ENCODE measurements at regions not wholly inside any gene's neighbourhood (a gene's known extent, or its start where the extent isn't known, plus 50 kb on each side); places are given as distances from the start of the nearest gene placed in this dataset.
A peak's percentile ranks its signal among the peaks of the same experiment; 100 is the strongest.
"Not testable (repeated sequence)": the region's sequence is repeated elsewhere in the genome, so short reads cannot be mapped to it uniquely, and the experiment has no call there.

DNA sequence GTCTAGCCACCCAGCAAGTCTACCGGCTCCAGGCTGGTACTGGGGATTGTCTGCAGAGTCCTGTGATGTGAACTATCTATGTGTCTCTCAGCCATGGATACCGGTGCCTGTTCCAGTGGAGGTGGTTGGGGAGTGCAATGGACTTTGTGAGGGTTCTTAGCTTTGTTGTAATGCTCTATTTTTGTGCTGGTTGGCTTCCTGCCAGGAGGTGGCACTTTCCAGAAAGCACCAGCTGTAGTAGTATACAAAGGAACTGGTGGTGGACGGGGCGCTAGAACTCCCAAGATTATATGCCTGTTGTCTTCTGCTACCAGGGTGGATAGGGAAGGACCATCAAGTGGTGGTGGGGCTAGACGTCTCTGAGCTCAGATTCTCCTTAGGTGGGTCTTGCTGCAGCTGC is 306.4 kb upstream of the POF1B start:
- Histone ChIP-seq H3K4me1 (ENCODE audit: low read length) (no peaks in the 10 kb centered on the region), H3K36me3 (replicated peaks; ENCODE audit: low read depth, low read length) (no peaks in the 10 kb centered on the region), H3K27me3 (ENCODE audit: low read depth, low read length) (no peaks in the 10 kb centered on the region), H3K9me3 (ENCODE audit: insufficient read depth, low read length) (no peaks in the 10 kb centered on the region), H4K20me1 (ENCODE audit: insufficient read depth, low read length) (no peaks in the 10 kb centered on the region), H3K79me2 (ENCODE audit: low read length) (no peaks in the 10 kb centered on the region), H2AFZ (ENCODE audit: low read depth, low read length) (no peak overlapping the region), H3K9ac (ENCODE audit: low read length) (no peak overlapping the region), H3K4me2 (ENCODE audit: low read length) (no peak overlapping the region), H3K4me3 (ENCODE audit: low read length) (no peak overlapping the region), H3K27ac (ENCODE audit: low read length) (no peak overlapping the region)
- TF ChIP-seq EZH2phosphoT487 (IDR thresholded peaks at IDR 0.05; ENCODE audit: low read depth), result no peak

DNA sequence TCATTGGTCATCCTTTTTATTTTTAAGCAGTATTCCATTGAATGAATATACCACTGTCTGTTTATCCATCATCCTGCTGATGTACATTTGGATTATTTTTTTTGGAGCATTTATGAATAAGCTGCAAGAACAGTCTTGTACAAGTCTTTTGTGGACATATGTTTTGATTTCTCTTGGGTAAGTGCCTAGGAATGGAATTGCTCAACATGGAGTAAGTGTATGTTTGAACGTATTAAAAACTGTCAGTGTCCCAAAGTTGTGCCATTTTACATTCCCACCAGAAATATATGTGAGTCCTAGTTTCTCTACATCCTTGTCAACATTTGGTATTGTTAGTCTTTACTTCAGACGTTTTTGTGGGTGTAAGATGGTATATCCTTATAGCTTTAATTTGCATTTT is 287.0 kb upstream of the POF1B start:
- TF ChIP-seq EZH2phosphoT487 (IDR thresholded peaks at IDR 0.05; ENCODE audit: low read depth), result no peak
- TF ChIP-seq, protein P1, sequence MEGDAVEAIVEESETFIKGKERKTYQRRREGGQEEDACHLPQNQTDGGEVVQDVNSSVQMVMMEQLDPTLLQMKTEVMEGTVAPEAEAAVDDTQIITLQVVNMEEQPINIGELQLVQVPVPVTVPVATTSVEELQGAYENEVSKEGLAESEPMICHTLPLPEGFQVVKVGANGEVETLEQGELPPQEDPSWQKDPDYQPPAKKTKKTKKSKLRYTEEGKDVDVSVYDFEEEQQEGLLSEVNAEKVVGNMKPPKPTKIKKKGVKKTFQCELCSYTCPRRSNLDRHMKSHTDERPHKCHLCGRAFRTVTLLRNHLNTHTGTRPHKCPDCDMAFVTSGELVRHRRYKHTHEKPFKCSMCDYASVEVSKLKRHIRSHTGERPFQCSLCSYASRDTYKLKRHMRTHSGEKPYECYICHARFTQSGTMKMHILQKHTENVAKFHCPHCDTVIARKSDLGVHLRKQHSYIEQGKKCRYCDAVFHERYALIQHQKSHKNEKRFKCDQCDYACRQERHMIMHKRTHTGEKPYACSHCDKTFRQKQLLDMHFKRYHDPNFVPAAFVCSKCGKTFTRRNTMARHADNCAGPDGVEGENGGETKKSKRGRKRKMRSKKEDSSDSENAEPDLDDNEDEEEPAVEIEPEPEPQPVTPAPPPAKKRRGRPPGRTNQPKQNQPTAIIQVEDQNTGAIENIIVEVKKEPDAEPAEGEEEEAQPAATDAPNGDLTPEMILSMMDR (IDR thresholded peaks at IDR 0.05; ENCODE audit: low read depth, low read length), result no peak

DNA sequence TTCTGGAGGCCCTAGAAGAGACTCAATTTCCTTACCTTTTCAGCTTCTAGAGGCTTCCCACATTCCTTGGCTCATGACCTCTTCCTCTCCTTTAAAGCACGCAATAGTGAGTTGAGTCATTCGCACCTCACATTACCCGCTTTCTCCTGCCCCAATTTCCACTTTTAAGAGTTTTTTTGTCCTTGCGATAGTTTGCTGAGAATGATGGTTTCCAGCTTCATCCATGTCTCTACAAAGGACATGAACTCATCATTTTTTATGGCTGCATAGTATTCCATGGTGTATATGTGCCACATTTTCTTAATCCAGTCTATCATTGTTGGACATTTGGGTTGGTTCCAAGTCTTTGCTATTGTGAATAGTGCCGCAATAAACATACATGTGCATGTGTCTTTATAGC is 284.5 kb upstream of the POF1B start:
- H3K4me2 ChIP-seq (ENCODE audit: low read length); H3K36me3 ChIP-seq (replicated peaks; ENCODE audit: low read depth, low read length); H4K20me1 ChIP-seq (ENCODE audit: insufficient read depth, low read length); H3K9me3 ChIP-seq (ENCODE audit: insufficient read depth, low read length); H3K9ac ChIP-seq (ENCODE audit: low read length); H3K27me3 ChIP-seq (ENCODE audit: low read depth, low read length); H3K4me1 ChIP-seq (ENCODE audit: low read length); H3K4me3 ChIP-seq (ENCODE audit: low read length); H2AFZ ChIP-seq (ENCODE audit: low read depth, low read length); H3K79me2 ChIP-seq (ENCODE audit: low read length); H3K27ac ChIP-seq (ENCODE audit: low read length): not testable (repeated sequence)

More for the DNA sequence above, 287.0 kb upstream of the POF1B start:
- Histone ChIP-seq H3K36me3 (replicated peaks; ENCODE audit: low read depth, low read length) (no peaks in the 10 kb centered on the region), H3K4me3 (ENCODE audit: low read length) (no peak overlapping the region), H4K20me1 (ENCODE audit: insufficient read depth, low read length) (no peaks in the 10 kb centered on the region), H3K4me2 (ENCODE audit: low read length) (no peak overlapping the region), H3K79me2 (ENCODE audit: low read length) (no peaks in the 10 kb centered on the region), H3K9ac (ENCODE audit: low read length) (no peak overlapping the region), H2AFZ (ENCODE audit: low read depth, low read length) (no peak overlapping the region), H3K27ac (ENCODE audit: low read length) (no peak overlapping the region), H3K27me3 (ENCODE audit: low read depth, low read length) (no peaks in the 10 kb centered on the region), H3K4me1 (ENCODE audit: low read length) (no peaks in the 10 kb centered on the region), H3K9me3 (ENCODE audit: insufficient read depth, low read length) (no peaks in the 10 kb centered on the region)

DNA sequence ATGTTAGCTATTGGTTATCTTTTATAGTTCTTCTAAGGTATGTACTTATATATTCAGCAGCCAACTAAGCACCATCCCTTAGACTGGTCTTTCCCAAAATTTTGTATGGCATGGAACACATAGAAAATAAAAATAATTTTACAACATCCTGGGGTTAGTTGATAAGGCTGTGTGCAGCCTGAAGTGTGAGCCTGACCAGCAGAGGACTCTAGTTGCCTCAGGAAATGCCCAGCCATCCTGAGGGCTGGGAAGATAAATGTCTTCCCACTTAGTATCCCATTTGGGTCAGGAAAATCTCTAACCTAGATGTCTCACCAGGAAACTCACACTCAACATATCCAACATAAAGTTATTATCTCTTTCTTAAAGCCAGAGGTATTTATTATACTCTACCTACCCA is 251.4 kb upstream of the POF1B start:
- Histone ChIP-seq H3K4me3 (ENCODE audit: low read length) (no peak overlapping the region), H3K27ac (ENCODE audit: low read length) (no peak overlapping the region), H3K36me3 (replicated peaks; ENCODE audit: low read depth, low read length) (no peaks in the 10 kb centered on the region), H3K9me3 (ENCODE audit: insufficient read depth, low read length) (no peaks in the 10 kb centered on the region), H3K9ac (ENCODE audit: low read length) (no peak overlapping the region), H3K4me1 (ENCODE audit: low read length) (no peaks in the 10 kb centered on the region), H3K4me2 (ENCODE audit: low read length) (no peak overlapping the region), H3K27me3 (ENCODE audit: low read depth, low read length) (no peaks in the 10 kb centered on the region), H4K20me1 (ENCODE audit: insufficient read depth, low read length) (no peaks in the 10 kb centered on the region), H3K79me2 (ENCODE audit: low read length) (no peaks in the 10 kb centered on the region), H2AFZ (ENCODE audit: low read depth, low read length) (no peak overlapping the region)
- TF ChIP-seq EZH2phosphoT487 (IDR thresholded peaks at IDR 0.05; ENCODE audit: low read depth), result no peak
- TF ChIP-seq, protein P1 (IDR thresholded peaks at IDR 0.05; ENCODE audit: low read depth, low read length), result no peak

DNA sequence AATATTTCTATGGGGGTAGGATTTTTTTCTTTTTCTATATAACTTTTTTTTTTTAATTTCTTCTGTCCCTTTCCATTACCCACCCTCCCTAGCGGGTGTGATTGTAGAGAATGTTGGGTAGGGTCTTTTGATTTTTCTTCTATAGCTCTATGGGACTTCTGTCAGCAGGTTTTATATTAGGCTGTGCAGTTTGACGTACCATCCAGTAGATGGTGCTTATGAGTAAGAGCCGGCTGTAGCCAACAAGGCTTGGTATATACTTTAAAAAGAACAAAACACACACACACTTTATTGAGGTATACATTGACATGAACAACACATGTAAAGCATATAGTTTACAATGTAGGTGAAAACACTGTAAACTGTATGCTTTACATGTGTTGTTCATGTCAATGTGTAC is 247.9 kb upstream of the POF1B start:
- Histone ChIP-seq H3K27ac (ENCODE audit: low read length) (no peak overlapping the region), H4K20me1 (ENCODE audit: insufficient read depth, low read length) (no peaks in the 10 kb centered on the region), H2AFZ (ENCODE audit: low read depth, low read length) (no peak overlapping the region), H3K79me2 (ENCODE audit: low read length) (no peaks in the 10 kb centered on the region), H3K4me3 (ENCODE audit: low read length) (no peak overlapping the region), H3K9ac (ENCODE audit: low read length) (no peak overlapping the region), H3K9me3 (ENCODE audit: insufficient read depth, low read length) (no peaks in the 10 kb centered on the region), H3K4me2 (ENCODE audit: low read length) (no peak overlapping the region), H3K36me3 (replicated peaks; ENCODE audit: low read depth, low read length) (no peaks in the 10 kb centered on the region), H3K4me1 (ENCODE audit: low read length) (no peaks in the 10 kb centered on the region), H3K27me3 (ENCODE audit: low read depth, low read length) (no peaks in the 10 kb centered on the region)
- TF ChIP-seq, protein P1 (IDR thresholded peaks at IDR 0.05; ENCODE audit: low read depth, low read length), result peak; percentile 59
- TF ChIP-seq EZH2phosphoT487 (IDR thresholded peaks at IDR 0.05; ENCODE audit: low read depth), result no peak
